Thyroid gland (tissue), 4 donors: ENCODE measurements at regions not wholly inside any gene's neighbourhood (a gene's known extent, or its start where the extent isn't known, plus 50 kb on each side); places are given as distances from the start of the nearest gene placed in this dataset.

Experiments used
- POLR2A ChIP-seq, 2 donors: fragments of 450-650 bp; IDR thresholded peaks; one replicate each; pipeline ENCODE4 v1.6.1; 2017; ENCODE audit warnings: antibody characterized with exemption in 2 of 2, mild to moderate bottlenecking in 2 of 2, moderate library complexity in 1 of 2
- TF ChIP-seq, protein P1 (sequence below), 6 experiments: fragments of 200-600 bp in 3 of 6; fragments of 450-650 bp in 3 of 6; sonication (generic) in 3 of 6; IDR thresholded peaks; one replicate each; pipeline ENCODE4 v1.5.1; 2016 to 2019; ENCODE audit warnings: antibody characterized with exemption in 6 of 6, mild to moderate bottlenecking in 2 of 6, inconsistent platforms in 1 of 6, moderate library complexity in 1 of 6

- TF ChIP-seq, protein P1, sequence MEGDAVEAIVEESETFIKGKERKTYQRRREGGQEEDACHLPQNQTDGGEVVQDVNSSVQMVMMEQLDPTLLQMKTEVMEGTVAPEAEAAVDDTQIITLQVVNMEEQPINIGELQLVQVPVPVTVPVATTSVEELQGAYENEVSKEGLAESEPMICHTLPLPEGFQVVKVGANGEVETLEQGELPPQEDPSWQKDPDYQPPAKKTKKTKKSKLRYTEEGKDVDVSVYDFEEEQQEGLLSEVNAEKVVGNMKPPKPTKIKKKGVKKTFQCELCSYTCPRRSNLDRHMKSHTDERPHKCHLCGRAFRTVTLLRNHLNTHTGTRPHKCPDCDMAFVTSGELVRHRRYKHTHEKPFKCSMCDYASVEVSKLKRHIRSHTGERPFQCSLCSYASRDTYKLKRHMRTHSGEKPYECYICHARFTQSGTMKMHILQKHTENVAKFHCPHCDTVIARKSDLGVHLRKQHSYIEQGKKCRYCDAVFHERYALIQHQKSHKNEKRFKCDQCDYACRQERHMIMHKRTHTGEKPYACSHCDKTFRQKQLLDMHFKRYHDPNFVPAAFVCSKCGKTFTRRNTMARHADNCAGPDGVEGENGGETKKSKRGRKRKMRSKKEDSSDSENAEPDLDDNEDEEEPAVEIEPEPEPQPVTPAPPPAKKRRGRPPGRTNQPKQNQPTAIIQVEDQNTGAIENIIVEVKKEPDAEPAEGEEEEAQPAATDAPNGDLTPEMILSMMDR (IDR thresholded peaks at IDR 0.05), result no peak
- TF ChIP-seq POLR2A (IDR thresholded peaks at IDR 0.05), result no peak
Observed at GRCh38 chr9:75830303-75830702, 60.2 kb upstream of the PCSK5 start.
